ENCODE measurements at regions not wholly inside any gene's neighbourhood (a gene's known extent, or its start where the extent isn't known, plus 50 kb on each side); places are given as distances from the start of the nearest gene placed in this dataset.

DNA sequence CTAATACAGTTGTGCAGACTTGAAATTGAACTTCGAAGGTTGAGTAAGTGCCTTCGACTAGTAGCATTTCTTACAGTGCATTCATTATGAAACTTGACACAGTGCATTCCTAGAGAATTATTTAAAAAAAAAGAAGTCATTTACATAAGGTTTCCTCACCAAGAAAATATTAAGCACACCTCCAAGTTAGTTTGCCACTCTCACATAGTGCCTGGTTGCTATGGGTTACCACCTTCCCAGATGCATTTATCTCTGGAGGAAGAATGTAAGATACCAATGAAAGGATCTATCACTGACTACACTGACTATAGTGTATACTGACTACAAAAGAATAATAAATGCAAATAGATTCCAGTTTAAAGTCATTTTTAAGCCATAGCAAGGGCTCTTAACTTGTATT, 311.9 kb upstream of the RASGEF1B start:
- TF ChIP-seq CTCF (IDR thresholded peaks at IDR 0.05; ENCODE audit: low read depth, low read length, poor library complexity, severe bottlenecking) (no peak), EZH2phosphoT487 (IDR thresholded peaks at IDR 0.05; ENCODE audit: borderline replicate concordance, low read length) (no peak)

All from DOHH2 (cell line).